B cell (primary cell): ENCODE measurements at regions not wholly inside any gene's neighbourhood (a gene's known extent, or its start where the extent isn't known, plus 50 kb on each side); places are given as distances from the start of the nearest gene placed in this dataset.
A peak's percentile ranks its signal among the peaks of the same experiment; 100 is the strongest.

ENCODE experiments used
- ATAC-seq: fragments of 200-7000 bp; cut with Tn5 transposase; one replicate; pipeline ENCODE4 v1.10.0; 2021; ENCODE audit warnings: low read depth, mild to moderate bottlenecking, moderate number of reproducible peaks, moderate library complexity
- CTCF ChIA-PET: fragments of 350-600 bp; sonication (Branson Sonifier 250); formaldehyde crosslinking; loops from one replicate; lab custom pipeline; 2021; ENCODE audit warnings: antibody characterized with exemption, inconsistent platforms; lab: Charles Lee
- POLR2A ChIA-PET: fragments of 350-600 bp; sonication (Branson Sonifier 250); formaldehyde crosslinking; loops from one replicate; lab custom pipeline; 2021; ENCODE audit warnings: antibody characterized with exemption; lab: Charles Lee
- DNase-seq: peaks from one replicate; pipeline ENCODE4 v3.0.0; 2013
- H2AFZ ChIP-seq: 2 replicates; pipeline ENCODE4 v1.6.1; 2012; ENCODE audit warnings: mild to moderate bottlenecking, low read depth, low read length; ENCODE audit not compliant: insufficient read depth, poor library complexity, severe bottlenecking
- H3K27ac ChIP-seq, 2 donors: 1 replicate in 1 of 2; 2 replicates in 1 of 2; pipeline ENCODE4 v1.5.1; 2012 to 2013; ENCODE audit warnings: low read length in 2 of 2, mild to moderate bottlenecking in 2 of 2, moderate library complexity in 1 of 2
- H3K27me3 ChIP-seq, 4 experiments: fragments of 200-600 bp in 1 of 4; sonication (generic) in 1 of 4; replicated peaks in 1 of 4; 1 replicate in 2 of 4; 2 replicates in 2 of 4; pipeline versions ENCODE4 v1.6.1 to v1.7.0; 2013 to 2016; ENCODE audit warnings: low read length in 3 of 4, mild to moderate bottlenecking in 2 of 4, mixed read lengths in 1 of 4, moderate library complexity in 1 of 4; ENCODE audit not compliant: insufficient read depth in 4 of 4, control insufficient read depth in 3 of 4; ENCODE audit errors: control extremely low read depth in 1 of 4
- H3K36me3 ChIP-seq, 2 experiments: replicated peaks in 1 of 2; 1 replicate in 1 of 2; 2 replicates in 1 of 2; pipeline versions ENCODE4 v1.6.1 to v1.7.1; 2013; ENCODE audit warnings: low read length in 1 of 2; ENCODE audit not compliant: insufficient read depth in 2 of 2, control insufficient read depth in 1 of 2; ENCODE audit errors: control extremely low read depth in 1 of 2, extremely low read depth in 1 of 2
- H3K4me1 ChIP-seq, 2 donors: fragments of 200-600 bp in 1 of 2; sonication (generic) in 1 of 2; 1 replicate in 1 of 2; 2 replicates in 1 of 2; pipeline versions ENCODE4 v1.5.1 to v1.6.1; 2013 to 2017; ENCODE audit warnings: low read length in 2 of 2; ENCODE audit not compliant: control insufficient read depth in 2 of 2, insufficient read depth in 2 of 2
- H3K4me2 ChIP-seq: replicated peaks from 2 replicates; pipeline ENCODE3; 2012; ENCODE audit warnings: mild to moderate bottlenecking, low read depth, low read length; ENCODE audit not compliant: poor library complexity, severe bottlenecking
- H3K4me3 ChIP-seq, 5 experiments: fragments of 200-600 bp in 1 of 5; sonication (generic) in 1 of 5; 1 replicate in 3 of 5; 2 replicates in 2 of 5; pipeline versions ENCODE4 v1.5.1 to v1.7.0; 2011 to 2016; ENCODE audit warnings: low read length in 4 of 5, mild to moderate bottlenecking in 4 of 5, low read depth in 2 of 5, control low read depth in 1 of 5, moderate library complexity in 1 of 5; ENCODE audit not compliant: insufficient read depth in 1 of 5; ENCODE audit errors: control extremely low read depth in 1 of 5, extremely low read depth in 1 of 5
- H3K79me2 ChIP-seq: fragments of 200-600 bp; sonication (generic); one replicate; pipeline ENCODE4 v1.6.0; 2016; ENCODE audit warnings: low read length; ENCODE audit not compliant: control insufficient read depth, insufficient read depth
- H3K9ac ChIP-seq: fragments of 200-600 bp; sonication (generic); 2 replicates; pipeline ENCODE4 v1.6.1; 2017; ENCODE audit warnings: mild to moderate bottlenecking, low read length, moderate library complexity
- H3K9me3 ChIP-seq, 3 donors: one replicate each; pipeline versions ENCODE4 v1.6.1 to v1.7.1; 2013; ENCODE audit warnings: low read length in 2 of 3; ENCODE audit not compliant: control insufficient read depth in 2 of 3, insufficient read depth in 1 of 3; ENCODE audit errors: control extremely low read depth in 1 of 3
- H4K20me1 ChIP-seq: 2 replicates; pipeline ENCODE4 v1.6.0; 2012; ENCODE audit warnings: mild to moderate bottlenecking, low read length; ENCODE audit not compliant: insufficient read depth, control insufficient read depth, poor library complexity, severe bottlenecking
- H3K27ac Mint-ChIP-seq: one replicate; pipeline ENCODE4 v1.8.0; 2021; ENCODE audit warnings: mixed read lengths
- H3K27me3 Mint-ChIP-seq: one replicate; pipeline ENCODE4 v1.8.0; 2021; ENCODE audit warnings: mixed read lengths
- H3K4me1 Mint-ChIP-seq: one replicate; pipeline ENCODE4 v1.8.0; 2021; ENCODE audit warnings: mixed read lengths
- H3K4me3 Mint-ChIP-seq: one replicate; pipeline ENCODE4 v1.8.0; 2021; ENCODE audit warnings: mixed read lengths
- H3K9me3 Mint-ChIP-seq: one replicate; pipeline ENCODE4 v1.8.0; 2022; ENCODE audit warnings: mixed read lengths; ENCODE audit not compliant: insufficient read depth
- EZH2 ChIP-seq: IDR thresholded peaks from 2 replicates; pipeline ENCODE4 v1.6.1; 2012; ENCODE audit warnings: borderline replicate concordance, low read depth, mild to moderate bottlenecking, moderate library complexity, low read length; ENCODE audit not compliant: insufficient read depth, poor library complexity, severe bottlenecking
- WGBS: methylation state at CpG from one replicate; pipeline ENCODE4 v1.1.5; 2013; ENCODE audit warnings: missing lambda C conversion rate; ENCODE audit not compliant: insufficient coverage; 5-methylcytosine and 5-hydroxymethylcytosine counted together
- intact Hi-C: fragments of 100-400 bp; cut with micrococcal nuclease; formaldehyde crosslinking; loops from one replicate; pipeline ENCODE4 v1.10.0; 2022
- TF ChIP-seq, protein P1 (sequence below): fragments of 200-600 bp; IDR thresholded peaks from one replicate; pipeline ENCODE4 v1.8.0; 2022; ENCODE audit warnings: antibody characterized with exemption, mild to moderate bottlenecking

DNA sequence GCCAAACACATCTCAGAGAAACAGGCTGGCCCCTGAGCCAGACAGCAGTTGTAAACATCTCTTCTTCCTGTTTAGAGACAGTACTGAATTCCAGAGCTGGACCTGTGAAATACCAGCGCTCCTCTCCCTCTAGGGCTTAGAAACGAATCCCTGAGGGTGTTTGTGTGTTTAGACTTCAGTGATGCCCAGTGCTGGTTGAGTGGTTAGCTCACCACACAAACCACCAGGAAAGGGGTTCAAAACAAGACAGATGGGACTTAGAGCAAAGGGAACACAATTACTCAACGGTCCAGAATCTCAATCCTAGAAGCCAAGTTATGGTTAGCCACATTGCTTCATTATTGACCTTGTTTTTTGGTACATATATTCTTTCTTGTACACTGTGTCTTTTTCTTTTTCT is 108.7 kb upstream of the TMEM170B start:
- peak overlapping the region; percentile 63 for H3K4me2 ChIP-seq
- peaks cover 8% of the 10 kb centered on the region for H3K79me2 ChIP-seq
- no peaks in the 10 kb centered on the region for H3K36me3 ChIP-seq
- H4K20me1 ChIP-seq = no peaks in the 10 kb centered on the region
- peak overlapping the region in 1 of 2 donors; percentile 64 for H3K27ac ChIP-seq
- CTCF ChIA-PET = interaction anchor here (1.2 to 2.3 kb wide), 3 partner anchors 10 to 68 kb away, joined by 3 to 5 read pairs (median 4); no protein-coding TSS in a partner anchor
- TF ChIP-seq EZH2 = no peak
- TF ChIP-seq, protein P1, sequence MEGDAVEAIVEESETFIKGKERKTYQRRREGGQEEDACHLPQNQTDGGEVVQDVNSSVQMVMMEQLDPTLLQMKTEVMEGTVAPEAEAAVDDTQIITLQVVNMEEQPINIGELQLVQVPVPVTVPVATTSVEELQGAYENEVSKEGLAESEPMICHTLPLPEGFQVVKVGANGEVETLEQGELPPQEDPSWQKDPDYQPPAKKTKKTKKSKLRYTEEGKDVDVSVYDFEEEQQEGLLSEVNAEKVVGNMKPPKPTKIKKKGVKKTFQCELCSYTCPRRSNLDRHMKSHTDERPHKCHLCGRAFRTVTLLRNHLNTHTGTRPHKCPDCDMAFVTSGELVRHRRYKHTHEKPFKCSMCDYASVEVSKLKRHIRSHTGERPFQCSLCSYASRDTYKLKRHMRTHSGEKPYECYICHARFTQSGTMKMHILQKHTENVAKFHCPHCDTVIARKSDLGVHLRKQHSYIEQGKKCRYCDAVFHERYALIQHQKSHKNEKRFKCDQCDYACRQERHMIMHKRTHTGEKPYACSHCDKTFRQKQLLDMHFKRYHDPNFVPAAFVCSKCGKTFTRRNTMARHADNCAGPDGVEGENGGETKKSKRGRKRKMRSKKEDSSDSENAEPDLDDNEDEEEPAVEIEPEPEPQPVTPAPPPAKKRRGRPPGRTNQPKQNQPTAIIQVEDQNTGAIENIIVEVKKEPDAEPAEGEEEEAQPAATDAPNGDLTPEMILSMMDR = no peak
- intact Hi-C loops = no loop called here
- POLR2A ChIA-PET = interaction anchor here (0.5 to 1.0 kb wide), 2 partner anchors 65 to 99 kb away, joined by 3 to 8 read pairs; no protein-coding TSS in a partner anchor
- H3K27me3 ChIP-seq = no peaks in the 10 kb centered on the region
- no peaks in the 10 kb centered on the region for H3K9me3 ChIP-seq
- DNase-seq = no peak
- H3K4me1 ChIP-seq = peaks cover 32 to 34% of the 10 kb centered on the region in 2 donors
- peak overlapping the region; percentile 17 for H3K9ac ChIP-seq
- Mint-ChIP-seq H3K27ac (peak overlapping the region; percentile 70), H3K9me3 (no peaks in the 10 kb centered on the region), H3K4me1 (peaks cover 53% of the 10 kb centered on the region), H3K4me3 (peak overlapping the region; percentile 63), H3K27me3 (no peaks in the 10 kb centered on the region)
- peak overlapping the region; percentile 74 for H2AFZ ChIP-seq
- no CpG with 5 or more reads among the region's 3 CpGs for WGBS
- H3K4me3 ChIP-seq = peak overlapping the region in 1 of 5 experiments; percentile 30
- peak; percentile 33 for ATAC-seq

DNA sequence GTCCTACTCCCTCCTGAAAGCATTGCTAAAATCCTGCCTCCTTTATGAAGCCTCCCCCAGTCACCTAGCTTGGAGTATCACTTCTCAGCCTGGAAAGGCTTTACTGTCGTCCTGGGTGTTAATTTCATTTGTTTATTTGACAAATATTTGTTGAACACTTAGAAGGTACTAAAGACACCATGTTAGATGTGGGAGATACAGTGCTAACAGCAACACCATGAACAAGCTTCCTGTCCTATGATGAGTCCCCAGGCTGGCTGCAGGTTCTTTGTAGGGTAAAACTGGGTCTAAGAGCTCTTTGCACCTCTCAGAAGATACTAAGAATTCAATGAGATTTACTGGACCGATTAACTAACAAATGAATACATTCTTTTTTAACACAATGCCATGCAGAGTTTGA is 109.2 kb upstream of the TMEM170B start:
- Mint-ChIP-seq H3K9me3 (no peaks in the 10 kb centered on the region), H3K4me1 (peaks cover 49% of the 10 kb centered on the region), H3K27ac (peak overlapping the region; percentile 70), H3K4me3 (peak overlapping the region; percentile 63), H3K27me3 (no peaks in the 10 kb centered on the region)
- H3K36me3 ChIP-seq = no peaks in the 10 kb centered on the region
- ATAC-seq = no peak
- ChIA-PET POLR2A (interaction anchor here (0.5 to 1.0 kb wide), 2 partner anchors 65 to 98 kb away, joined by 3 to 8 read pairs; no protein-coding TSS in a partner anchor), CTCF (interaction anchor here (1.2 to 2.3 kb wide), 3 partner anchors 10 to 68 kb away, joined by 3 to 5 read pairs (median 4); no protein-coding TSS in a partner anchor)
- no peak for DNase-seq
- H4K20me1 ChIP-seq = no peaks in the 10 kb centered on the region
- no peak for TF ChIP-seq EZH2
- TF ChIP-seq, protein P1 = no peak
- H3K27me3 ChIP-seq = no peaks in the 10 kb centered on the region
- peak overlapping the region; percentile 17 for H3K9ac ChIP-seq
- peak overlapping the region; percentile 63 for H3K4me2 ChIP-seq
- H3K4me3 ChIP-seq = peak overlapping the region in 1 of 5 experiments; percentile 30
- peaks cover 32 to 34% of the 10 kb centered on the region in 2 donors for H3K4me1 ChIP-seq
- peak overlapping the region; percentile 4 to 64 for H3K27ac ChIP-seq
- peak overlapping the region; percentile 74 for H2AFZ ChIP-seq
- no peaks in the 10 kb centered on the region for H3K9me3 ChIP-seq
- intact Hi-C loops = no loop called here
- WGBS = no CpG with 5 or more reads among the region's 2 CpGs
- H3K79me2 ChIP-seq = peaks cover 8% of the 10 kb centered on the region
